GM21447 (cell line): ENCODE measurements at regions not wholly inside any gene's neighbourhood (a gene's known extent, or its start where the extent isn't known, plus 50 kb on each side); places are given as distances from the start of the nearest gene placed in this dataset.

ENCODE experiments used
- ATAC-seq: cut with Tn5 transposase; IDR thresholded peaks from one replicate; pipeline ENCODE4 v1.9.1; 2021; ENCODE audit not compliant: unreplicated experiment

- no peak for ATAC-seq
Measured at GRCh38 chr18:38406607-38407006, 841.0 kb upstream of the CELF4 start.

DNA sequence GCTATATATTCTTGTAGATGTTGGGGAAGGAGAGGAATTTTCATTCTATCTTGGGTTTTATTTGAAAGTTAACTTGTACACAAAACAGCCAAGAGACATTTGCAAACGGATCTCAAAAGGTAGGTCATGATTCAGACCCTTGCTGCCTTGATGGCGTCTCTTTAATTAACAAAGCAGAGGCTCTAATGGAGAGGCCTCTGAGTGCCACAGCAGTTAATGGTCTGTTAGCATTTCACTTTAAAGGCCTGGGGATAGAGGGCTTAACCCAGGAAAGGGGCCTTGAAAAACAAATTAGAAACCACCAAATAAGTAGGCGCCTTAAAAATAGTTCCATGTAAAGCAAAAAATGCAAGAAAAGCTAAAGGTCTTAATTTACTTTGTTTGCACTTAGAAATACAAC is 836.9 kb upstream of the CELF4 start:
- ATAC-seq = no peak

- no peak for ATAC-seq
Measured at GRCh38 chr18:38397094-38397493, 831.5 kb upstream of the CELF4 start.

GRCh38 chr18:38386146-38386545 is 820.5 kb upstream of the CELF4 start:
- ATAC-seq = no peak

DNA sequence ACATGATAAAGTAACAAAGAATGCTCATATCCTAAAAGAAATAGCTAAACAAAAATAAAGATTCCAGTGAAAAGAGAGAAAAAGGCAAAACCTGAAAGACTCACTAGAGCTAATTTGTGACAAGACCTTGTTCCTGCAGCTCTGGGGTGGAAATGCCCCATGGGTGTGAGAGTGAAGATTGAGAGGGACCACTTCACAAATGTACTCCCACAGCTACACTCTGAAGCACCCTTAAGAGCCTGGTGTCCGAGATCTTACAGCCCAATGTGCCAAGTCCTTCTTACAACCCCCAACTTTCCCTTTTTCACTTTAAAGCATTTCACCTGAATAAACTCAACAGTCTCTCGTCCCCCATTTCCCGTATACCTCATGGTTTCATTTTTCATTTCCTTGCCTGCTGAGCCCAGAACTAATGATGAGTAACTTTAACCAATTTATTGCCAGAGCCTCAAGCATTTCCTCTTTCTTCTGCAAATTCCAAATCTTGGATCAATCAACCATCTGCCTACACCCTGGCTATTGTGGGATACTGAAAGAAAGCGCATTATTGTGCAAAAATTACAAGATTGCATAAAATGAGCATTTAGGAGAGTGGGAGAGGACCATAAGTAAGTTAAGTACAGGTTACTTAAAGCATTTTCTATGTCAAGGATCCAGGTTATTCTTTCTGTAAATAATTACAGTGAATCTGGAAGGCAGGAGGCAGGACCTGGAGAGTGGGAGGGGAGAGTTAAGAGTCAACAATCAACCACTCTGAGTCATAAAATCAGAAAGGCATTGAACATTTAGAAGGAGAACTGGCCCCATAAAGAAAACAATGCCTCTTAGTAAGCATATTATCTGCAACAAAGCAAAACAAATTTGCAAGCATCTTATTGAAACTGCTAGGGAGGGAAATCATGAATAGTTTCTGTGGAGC is 804.4 kb upstream of the CELF4 start:
- ATAC-seq = no peak

DNA sequence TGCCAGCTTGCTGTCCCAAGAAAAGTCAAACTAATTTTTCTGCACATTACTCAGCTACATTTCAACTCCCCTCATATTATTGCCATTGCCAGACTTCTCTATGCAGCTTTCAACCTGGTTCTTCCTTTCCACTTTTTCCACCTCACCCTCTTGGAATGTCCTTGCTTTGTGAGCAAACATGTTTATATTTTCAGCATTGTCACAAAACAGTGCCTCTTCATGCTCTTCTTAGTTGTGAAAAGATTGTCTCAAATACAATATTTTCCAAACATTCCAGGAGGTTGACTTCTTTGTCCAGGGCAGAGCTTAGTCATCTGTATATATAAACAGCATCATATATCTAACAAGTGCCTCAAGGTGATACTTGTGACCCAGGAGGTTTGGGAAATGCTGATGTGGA is 803.3 kb upstream of the CELF4 start:
- ATAC-seq = no peak

DNA sequence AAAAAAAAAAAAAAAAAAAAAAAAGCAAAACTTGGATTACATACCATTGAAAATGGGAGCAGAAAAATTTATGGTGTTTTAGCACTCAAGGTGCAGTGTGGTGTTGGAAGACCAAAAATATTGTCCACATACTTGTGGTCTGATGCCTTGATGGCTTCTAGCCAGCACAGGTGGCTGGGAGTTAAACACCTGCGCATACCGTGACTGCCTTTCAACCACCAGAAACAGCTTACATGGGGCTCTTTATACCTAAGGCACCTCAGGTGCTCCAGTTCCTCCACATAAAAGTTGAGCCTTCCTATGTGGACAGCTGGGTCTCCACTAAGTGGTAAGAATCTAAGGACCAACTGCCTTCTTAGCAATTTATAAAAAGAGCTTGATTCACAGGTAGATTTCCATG is 802.6 kb upstream of the CELF4 start:
- no peak for ATAC-seq

DNA sequence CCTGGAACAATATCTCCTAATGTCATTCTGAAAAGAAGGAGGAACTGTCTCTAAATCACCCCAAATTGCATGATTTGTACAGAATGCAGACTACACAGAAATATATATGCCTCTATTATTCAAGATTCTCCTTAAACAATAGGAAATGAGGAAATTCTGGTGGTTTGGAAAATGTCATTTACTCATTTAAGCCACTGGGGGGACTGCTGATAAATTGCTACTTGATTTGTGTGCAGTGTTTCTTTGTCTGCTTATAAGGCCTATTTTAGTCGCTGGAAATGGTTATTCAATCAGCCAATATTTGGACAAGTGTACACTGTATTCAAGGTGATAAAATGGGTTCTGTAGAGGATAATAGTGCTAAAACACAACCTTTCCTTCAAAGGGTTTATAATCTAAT is 801.9 kb upstream of the CELF4 start:
- ATAC-seq = no peak

GRCh38 chr18:38362286-38362792 is 796.7 kb upstream of the CELF4 start:
- ATAC-seq = no peak

GRCh38 chr18:38358805-38359657 is 793.4 kb upstream of the CELF4 start:
- ATAC-seq = no peak

GRCh38 chr18:38353149-38353548 is 787.6 kb upstream of the CELF4 start:
- no peak for ATAC-seq

DNA sequence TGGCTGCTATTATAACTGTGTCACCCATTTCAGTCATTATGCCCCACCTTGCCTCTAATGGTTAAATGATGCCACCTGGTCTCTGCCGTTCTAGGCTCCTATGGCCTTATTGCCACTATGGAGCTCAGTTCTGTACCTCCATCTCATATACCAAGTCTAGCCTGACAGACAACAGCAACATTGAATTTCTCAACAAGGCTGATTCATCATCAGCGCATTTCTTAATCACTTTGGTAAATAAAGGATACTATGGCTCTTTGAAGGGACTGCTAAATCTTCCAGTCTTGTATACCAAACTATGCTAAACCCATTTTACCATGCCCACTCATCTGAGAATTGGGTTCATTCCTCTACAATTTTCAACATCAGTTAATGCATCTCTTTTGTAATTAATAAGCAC is 784.5 kb upstream of the CELF4 start:
- ATAC-seq = no peak

DNA sequence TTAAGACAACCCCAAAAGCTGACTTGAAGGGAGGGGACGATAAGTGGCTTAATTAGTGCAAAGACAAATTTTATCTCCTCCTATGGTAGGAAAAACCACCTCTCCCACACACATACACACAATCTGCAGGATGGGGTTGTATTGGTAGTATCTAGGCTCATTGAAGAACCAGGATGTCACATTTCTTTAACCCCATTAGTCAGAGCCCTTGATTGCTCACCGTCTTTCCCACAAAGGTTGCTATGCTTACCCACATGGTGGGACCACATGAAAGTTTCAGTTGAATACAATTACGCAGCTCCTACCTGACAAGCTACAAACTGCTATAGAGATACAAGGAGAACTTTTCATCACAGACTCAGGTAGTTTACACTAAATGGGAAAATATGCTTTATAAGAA is 765.0 kb upstream of the CELF4 start:
- ATAC-seq = no peak

DNA sequence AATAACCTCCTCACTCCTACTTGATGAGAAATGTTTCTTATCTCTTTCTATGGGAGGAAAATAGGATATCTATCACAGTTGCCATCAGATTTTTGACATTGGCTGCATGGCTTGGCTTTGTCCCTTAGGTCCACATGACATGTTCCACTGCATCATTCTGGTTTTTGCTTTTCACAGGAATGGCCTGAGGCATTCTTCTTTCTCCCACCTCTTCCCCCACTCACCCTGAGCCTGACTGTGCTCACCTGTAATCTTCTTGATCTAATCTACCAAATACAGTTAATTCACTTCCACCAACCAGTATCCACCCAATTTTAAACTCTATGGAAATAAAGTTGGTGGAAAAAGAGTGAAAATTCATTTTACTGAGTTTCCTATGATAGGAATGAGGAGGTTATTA is 763.5 kb upstream of the CELF4 start:
- ATAC-seq = no peak

GRCh38 chr18:38322206-38322605 is 756.6 kb upstream of the CELF4 start:
- ATAC-seq = no peak

DNA sequence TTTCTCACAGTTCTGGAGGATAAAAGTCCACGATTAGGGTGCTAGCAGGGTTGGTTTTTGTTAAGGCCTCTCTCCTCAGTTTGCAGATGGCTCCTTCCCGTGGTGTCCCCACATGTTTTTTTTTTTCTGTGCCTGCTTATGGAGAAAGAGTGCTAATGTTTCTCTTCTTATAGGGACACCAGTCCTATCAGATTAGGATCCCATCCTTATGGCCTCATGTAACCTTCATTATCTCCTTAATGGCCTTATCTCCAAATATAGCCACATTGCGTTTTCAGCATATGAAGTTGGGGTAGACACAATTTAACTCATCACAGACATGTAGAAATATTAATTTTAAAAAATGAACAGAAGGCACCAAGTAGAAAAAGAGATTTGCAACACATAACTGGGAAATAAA is 755.7 kb upstream of the CELF4 start:
- no peak for ATAC-seq

DNA sequence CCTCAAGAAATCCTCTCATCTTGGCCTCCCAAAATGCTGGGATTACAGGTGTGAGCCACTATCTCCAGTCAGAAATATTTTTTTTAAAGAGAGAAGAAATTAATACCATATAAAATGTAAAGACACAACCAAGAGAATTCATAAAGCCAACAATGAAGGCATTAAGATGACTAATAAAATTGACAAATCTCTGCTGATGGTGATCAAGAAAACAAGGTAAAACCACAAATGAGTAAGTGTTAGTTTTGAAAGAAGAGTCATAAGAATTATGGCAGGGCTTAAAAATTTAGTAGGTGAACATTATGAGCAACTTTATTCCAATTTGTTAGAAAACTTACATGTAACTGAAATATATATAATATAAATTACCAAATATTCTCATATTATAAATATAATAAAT is 752.8 kb upstream of the CELF4 start:
- ATAC-seq = no peak

DNA sequence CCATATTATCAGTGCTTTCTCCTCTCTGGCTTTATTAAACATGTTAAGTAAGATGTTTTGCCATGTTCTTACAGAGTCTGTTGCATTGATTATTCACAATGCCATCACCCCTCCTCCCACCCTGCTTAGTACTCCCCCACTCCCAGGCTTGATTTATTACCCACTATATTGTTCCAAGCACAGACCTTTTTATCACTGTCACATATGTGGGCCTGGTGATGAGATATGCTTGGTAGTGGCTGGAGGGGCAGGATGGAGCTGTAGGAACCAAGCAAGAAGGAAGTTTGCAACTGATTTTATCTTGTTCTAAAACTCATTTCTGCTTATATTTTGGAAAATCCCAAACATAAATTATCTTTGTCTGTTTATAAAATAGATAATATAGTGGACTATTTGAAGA is 748.2 kb upstream of the CELF4 start:
- no peak for ATAC-seq

GRCh38 chr18:38312532-38312931 is 746.9 kb upstream of the CELF4 start:
- no peak for ATAC-seq

DNA sequence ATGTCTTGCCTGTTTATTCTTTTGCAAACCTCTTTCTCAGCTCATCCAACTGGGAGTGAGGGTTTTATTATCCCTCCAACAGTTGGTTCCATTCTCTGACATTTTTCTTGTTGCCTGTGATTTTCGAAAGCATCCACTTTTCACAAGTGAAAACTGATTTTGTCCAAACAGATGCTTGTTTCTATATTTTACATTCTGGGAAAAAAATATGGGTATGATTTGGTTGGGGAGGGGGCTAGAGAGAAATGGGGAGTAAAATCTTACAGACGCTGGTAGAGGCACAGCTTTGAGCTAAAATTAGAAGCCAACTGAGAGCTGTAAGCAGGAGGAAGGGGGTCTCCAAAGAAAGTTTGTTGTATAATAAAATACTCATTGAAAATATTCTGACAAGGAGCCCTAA is 745.3 kb upstream of the CELF4 start:
- no peak for ATAC-seq

- no peak for ATAC-seq
Measured at GRCh38 chr18:38307914-38308313, 742.3 kb upstream of the CELF4 start.

DNA sequence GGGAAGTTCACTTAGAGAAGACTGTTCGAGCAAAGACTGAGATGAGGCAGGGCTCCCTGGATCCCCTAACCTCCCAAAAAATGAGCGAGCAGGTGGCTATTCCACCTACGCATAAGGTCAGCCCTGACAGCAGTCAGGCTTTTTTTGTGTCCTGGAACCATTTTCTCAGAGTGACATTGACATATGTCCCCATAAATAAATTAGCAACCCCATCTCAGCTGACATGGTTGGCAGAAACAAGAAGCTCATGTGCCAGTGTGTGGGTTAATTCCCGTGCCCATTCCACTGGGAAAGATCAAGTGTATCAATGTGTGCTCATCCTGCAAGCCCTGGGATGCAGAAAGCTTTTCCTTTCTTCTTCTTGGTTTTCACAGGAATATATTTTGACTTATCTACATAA is 740.4 kb upstream of the CELF4 start:
- no peak for ATAC-seq
